ENCODE measurements at regions not wholly inside any gene's neighbourhood (a gene's known extent, or its start where the extent isn't known, plus 50 kb on each side); places are given as distances from the start of the nearest gene placed in this dataset.
A peak's percentile ranks its signal among the peaks of the same experiment; 100 is the strongest.

- POLR2A ChIA-PET: no interaction called here
Observed at GRCh38 chr7:119184124-119184788, 959.8 kb downstream of the ANKRD7 start.

DNA sequence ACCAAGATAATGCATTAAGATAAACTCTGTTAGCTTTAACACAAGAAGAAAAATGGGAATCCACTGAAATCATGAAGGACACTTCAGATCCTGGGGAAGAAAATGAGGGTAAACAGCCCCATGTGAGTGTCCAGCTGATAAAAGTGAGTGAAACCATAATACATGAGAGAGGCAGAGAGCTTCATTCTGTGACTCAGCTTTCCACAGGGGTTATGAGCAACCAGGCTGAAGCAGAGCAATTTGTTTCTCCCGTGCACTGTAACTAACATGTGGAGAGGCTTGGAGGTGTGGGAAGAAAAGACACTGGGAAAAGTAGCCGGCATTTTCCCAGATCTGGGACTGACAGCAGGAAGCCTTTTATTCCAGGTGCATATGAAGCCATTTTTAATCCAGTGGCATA is 971.7 kb downstream of the ANKRD7 start:
- Mint-ChIP-seq H3K4me1 (ENCODE audit: insufficient read depth, unreplicated experiment) (no peaks in the 10 kb centered on the region), H3K27me3 (ENCODE audit: insufficient read depth, unreplicated experiment) (peaks cover 57% of the 10 kb centered on the region), H3K4me3 (ENCODE audit: unreplicated experiment) (no peak overlapping the region), H3K9me3 (ENCODE audit: unreplicated experiment) (no peaks in the 10 kb centered on the region), H3K27ac (ENCODE audit: low read depth, unreplicated experiment) (no peak overlapping the region), H3K36me3 (ENCODE audit: insufficient read depth, unreplicated experiment) (no peaks in the 10 kb centered on the region)
- intact Hi-C loops (cut with micrococcal nuclease): no loop called here
- ChIA-PET POLR2A (no interaction called here), CTCF (interaction anchor here (0.6 to 2.2 kb wide), 5 partner anchors 20 to 939 kb away, joined by 3 to 14 read pairs (median 5); no protein-coding TSS in a partner anchor)
- no TSS peak for BruUV-seq (replicated peaks)
- TF ChIP-seq CTCF (IDR thresholded peaks at IDR 0.05; ENCODE audit: unreplicated experiment): no peak
- DNase-seq (ENCODE audit: unreplicated experiment): no peak

More at GRCh38 chr7:119184124-119184788, 959.8 kb downstream of the ANKRD7 start:
- intact Hi-C loops (cut with micrococcal nuclease): no loop called here
- BruUV-seq (replicated peaks): no TSS peak
- Mint-ChIP-seq H3K36me3 (ENCODE audit: insufficient read depth, unreplicated experiment) (no peaks in the 10 kb centered on the region), H3K27ac (ENCODE audit: low read depth, unreplicated experiment) (no peak overlapping the region), H3K27me3 (ENCODE audit: insufficient read depth, unreplicated experiment) (peaks cover 39% of the 10 kb centered on the region), H3K4me1 (ENCODE audit: insufficient read depth, unreplicated experiment) (no peaks in the 10 kb centered on the region), H3K4me3 (ENCODE audit: unreplicated experiment) (no peak overlapping the region), H3K9me3 (ENCODE audit: unreplicated experiment) (no peaks in the 10 kb centered on the region)
- DNase-seq (ENCODE audit: unreplicated experiment): no peak
- CTCF ChIA-PET: interaction anchor here (0.5 to 6.7 kb wide), 3 partner anchors 7 to 953 kb away, joined by 3 to 34 read pairs (median 4); no protein-coding TSS in a partner anchor
- no peak for TF ChIP-seq CTCF (IDR thresholded peaks at IDR 0.05; ENCODE audit: unreplicated experiment)

DNA sequence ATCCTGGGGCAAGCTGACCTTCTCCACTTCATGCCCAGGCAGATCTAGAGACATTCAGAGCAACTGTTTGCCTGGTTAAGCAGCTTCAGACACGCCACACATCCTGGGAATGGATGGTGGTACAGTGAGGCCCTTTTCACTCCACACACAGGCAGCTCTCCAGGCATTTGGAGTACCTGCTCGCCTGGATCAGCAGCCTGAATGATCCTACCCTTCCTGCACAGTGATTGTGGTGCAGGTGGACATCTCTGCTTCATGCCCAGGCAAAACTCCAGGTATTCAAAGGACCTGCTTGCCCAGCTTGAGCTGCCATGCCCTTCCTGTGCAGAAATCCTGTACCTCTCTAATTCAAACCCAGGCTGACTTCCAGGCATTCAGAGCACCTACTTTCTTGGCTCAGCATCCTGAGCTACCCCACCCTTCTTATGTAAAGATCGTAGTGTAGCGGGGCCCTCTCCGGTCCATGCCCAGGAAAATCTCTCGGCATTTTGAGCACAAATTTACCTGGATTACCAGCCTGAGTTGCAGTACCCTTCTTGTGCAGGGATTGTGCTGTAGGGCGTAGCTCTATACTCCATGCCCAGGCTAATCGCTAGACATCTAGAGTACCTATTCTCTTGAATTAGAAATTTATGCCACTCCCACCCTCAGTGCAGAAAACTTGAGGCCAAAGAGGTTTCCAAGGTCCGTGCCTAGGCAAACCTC is 972.8 kb downstream of the ANKRD7 start:
- CTCF ChIA-PET: interaction anchor here (0.6 to 3.0 kb wide), 31 partner anchors 11 to 1532 kb away, joined by 3 to 29 read pairs (median 4); no protein-coding TSS in a partner anchor
- no peak for DNase-seq (ENCODE audit: unreplicated experiment)
- no peaks in the 10 kb centered on the region for H3K4me1 Mint-ChIP-seq (ENCODE audit: insufficient read depth, unreplicated experiment)
- no peaks in the 10 kb centered on the region for H3K36me3 Mint-ChIP-seq (ENCODE audit: insufficient read depth, unreplicated experiment)
- intact Hi-C loops (cut with micrococcal nuclease): no loop called here
- BruUV-seq (replicated peaks): no TSS peak
- H3K27ac Mint-ChIP-seq (ENCODE audit: low read depth, unreplicated experiment): no peak overlapping the region
- peaks cover 68% of the 10 kb centered on the region for H3K27me3 Mint-ChIP-seq (ENCODE audit: insufficient read depth, unreplicated experiment)
- H3K9me3 Mint-ChIP-seq (ENCODE audit: unreplicated experiment): no peaks in the 10 kb centered on the region
- POLR2A ChIA-PET: interaction anchor here (0.6 kb wide), 1 partner anchor 12 kb away, joined by 4 read pairs; no protein-coding TSS in a partner anchor
- no peak for TF ChIP-seq CTCF (IDR thresholded peaks at IDR 0.05; ENCODE audit: unreplicated experiment)
- no peak overlapping the region for H3K4me3 Mint-ChIP-seq (ENCODE audit: unreplicated experiment)

DNA sequence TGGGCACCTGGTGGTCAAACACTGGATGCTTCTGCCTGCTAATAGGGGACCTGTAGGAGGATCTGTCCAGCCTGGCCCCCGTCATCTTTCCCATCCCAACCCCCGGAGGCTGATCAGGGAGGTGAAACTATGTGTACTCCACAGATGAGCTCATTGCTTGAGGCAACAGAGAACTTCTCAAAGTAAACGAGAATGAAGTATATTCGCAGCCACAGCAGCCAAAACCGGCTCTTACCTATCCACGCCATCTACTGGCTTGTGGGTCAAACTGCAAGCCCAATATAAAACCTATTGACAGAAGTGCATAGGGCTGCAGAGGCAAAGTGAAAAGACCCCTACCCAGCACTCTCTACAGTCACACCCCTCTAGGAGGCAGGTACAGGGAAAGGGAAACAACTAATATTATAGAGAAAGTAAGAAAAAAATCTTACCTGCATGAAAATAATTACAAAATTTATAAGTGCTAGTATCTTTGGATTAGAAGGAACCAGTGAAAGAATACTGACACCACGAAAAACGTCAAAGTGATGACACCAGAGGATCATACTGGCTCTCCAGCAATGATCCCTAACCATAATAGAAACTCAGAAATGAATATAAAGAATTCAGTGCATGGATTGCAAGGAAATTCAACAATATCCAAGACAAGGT is 973.5 kb downstream of the ANKRD7 start:
- ChIA-PET CTCF (interaction anchor here (0.6 to 3.0 kb wide), 31 partner anchors 10 to 1533 kb away, joined by 3 to 29 read pairs (median 4); no protein-coding TSS in a partner anchor), POLR2A (no interaction called here)
- no peaks in the 10 kb centered on the region for H3K36me3 Mint-ChIP-seq (ENCODE audit: insufficient read depth, unreplicated experiment)
- TF ChIP-seq CTCF (IDR thresholded peaks at IDR 0.05; ENCODE audit: unreplicated experiment): peak; percentile 70
- H3K9me3 Mint-ChIP-seq (ENCODE audit: unreplicated experiment): no peaks in the 10 kb centered on the region
- H3K4me3 Mint-ChIP-seq (ENCODE audit: unreplicated experiment): no peak overlapping the region
- BruUV-seq (replicated peaks): no TSS peak
- peaks cover 68% of the 10 kb centered on the region for H3K27me3 Mint-ChIP-seq (ENCODE audit: insufficient read depth, unreplicated experiment)
- H3K4me1 Mint-ChIP-seq (ENCODE audit: insufficient read depth, unreplicated experiment): no peaks in the 10 kb centered on the region
- DNase-seq (ENCODE audit: unreplicated experiment): peak; percentile 56
- no peak overlapping the region for H3K27ac Mint-ChIP-seq (ENCODE audit: low read depth, unreplicated experiment)
- intact Hi-C loops (cut with micrococcal nuclease): loop anchor here (1.0 kb wide), 2 partner anchors 280 to 845 kb away; no protein-coding TSS in a partner anchor

Data from MCF 10A (cell line).